ENCODE measurements at regions not wholly inside any gene's neighbourhood (a gene's known extent, or its start where the extent isn't known, plus 50 kb on each side); places are given as distances from the start of the nearest gene placed in this dataset.

- no peak for TF ChIP-seq EP300 (IDR thresholded peaks at IDR 0.05; ENCODE audit: borderline replicate concordance in 1 of 2, low read depth in 1 of 2, low read length in 1 of 2)
- TF ChIP-seq EZH2phosphoT487 (IDR thresholded peaks at IDR 0.05; ENCODE audit: borderline replicate concordance, low read depth) = no peak
- TF ChIP-seq GABPA (IDR thresholded peaks at IDR 0.05; ENCODE audit: low read depth) = no peak
- TF ChIP-seq, protein P1, sequence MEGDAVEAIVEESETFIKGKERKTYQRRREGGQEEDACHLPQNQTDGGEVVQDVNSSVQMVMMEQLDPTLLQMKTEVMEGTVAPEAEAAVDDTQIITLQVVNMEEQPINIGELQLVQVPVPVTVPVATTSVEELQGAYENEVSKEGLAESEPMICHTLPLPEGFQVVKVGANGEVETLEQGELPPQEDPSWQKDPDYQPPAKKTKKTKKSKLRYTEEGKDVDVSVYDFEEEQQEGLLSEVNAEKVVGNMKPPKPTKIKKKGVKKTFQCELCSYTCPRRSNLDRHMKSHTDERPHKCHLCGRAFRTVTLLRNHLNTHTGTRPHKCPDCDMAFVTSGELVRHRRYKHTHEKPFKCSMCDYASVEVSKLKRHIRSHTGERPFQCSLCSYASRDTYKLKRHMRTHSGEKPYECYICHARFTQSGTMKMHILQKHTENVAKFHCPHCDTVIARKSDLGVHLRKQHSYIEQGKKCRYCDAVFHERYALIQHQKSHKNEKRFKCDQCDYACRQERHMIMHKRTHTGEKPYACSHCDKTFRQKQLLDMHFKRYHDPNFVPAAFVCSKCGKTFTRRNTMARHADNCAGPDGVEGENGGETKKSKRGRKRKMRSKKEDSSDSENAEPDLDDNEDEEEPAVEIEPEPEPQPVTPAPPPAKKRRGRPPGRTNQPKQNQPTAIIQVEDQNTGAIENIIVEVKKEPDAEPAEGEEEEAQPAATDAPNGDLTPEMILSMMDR (IDR thresholded peaks at IDR 0.05) = no peak
- TF ChIP-seq, protein P2, sequence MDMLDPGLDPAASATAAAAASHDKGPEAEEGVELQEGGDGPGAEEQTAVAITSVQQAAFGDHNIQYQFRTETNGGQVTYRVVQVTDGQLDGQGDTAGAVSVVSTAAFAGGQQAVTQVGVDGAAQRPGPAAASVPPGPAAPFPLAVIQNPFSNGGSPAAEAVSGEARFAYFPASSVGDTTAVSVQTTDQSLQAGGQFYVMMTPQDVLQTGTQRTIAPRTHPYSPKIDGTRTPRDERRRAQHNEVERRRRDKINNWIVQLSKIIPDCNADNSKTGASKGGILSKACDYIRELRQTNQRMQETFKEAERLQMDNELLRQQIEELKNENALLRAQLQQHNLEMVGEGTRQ (IDR thresholded peaks at IDR 0.05; ENCODE audit: borderline replicate concordance, low read depth, low read length) = no peak
- TF ChIP-seq RAD21 (IDR thresholded peaks at IDR 0.05; ENCODE audit: low read length) = no peak
- TF ChIP-seq MXI1 (IDR thresholded peaks at IDR 0.05; ENCODE audit: low read depth, low read length) = no peak
- TF ChIP-seq FOXM1 (IDR thresholded peaks at IDR 0.05; ENCODE audit: low read depth) = no peak
- TF ChIP-seq NRF1 (IDR thresholded peaks at IDR 0.05; ENCODE audit: low read depth, low read length) = no peak
- no peak for TF ChIP-seq TAF1 (IDR thresholded peaks at IDR 0.05; ENCODE audit: borderline replicate concordance, low read depth, low read length)
- TF ChIP-seq TEAD4 (IDR thresholded peaks at IDR 0.05; ENCODE audit: borderline replicate concordance, insufficient read depth) = no peak
- TF ChIP-seq MAX (IDR thresholded peaks at IDR 0.05; ENCODE audit: low read depth) = no peak
Measured at GRCh38 chr3:76582098-76582497, 457.8 kb upstream of the ROBO2 start.
